ENCODE measurements at regions not wholly inside any gene's neighbourhood (a gene's known extent, or its start where the extent isn't known, plus 50 kb on each side); places are given as distances from the start of the nearest gene placed in this dataset.
"Not testable (repeated sequence)": the region's sequence is repeated elsewhere in the genome, so short reads cannot be mapped to it uniquely, and the experiment has no call there.

- no peak for DNase-seq (ENCODE audit: low read depth)
Measured at GRCh38 chr10:45118929-45119328, 118.2 kb downstream of the ZNF22 start.

- not testable (repeated sequence) for DNase-seq (ENCODE audit: low read depth)
Measured at GRCh38 chr10:45122180-45122860, 121.6 kb downstream of the ZNF22 start.

DNA sequence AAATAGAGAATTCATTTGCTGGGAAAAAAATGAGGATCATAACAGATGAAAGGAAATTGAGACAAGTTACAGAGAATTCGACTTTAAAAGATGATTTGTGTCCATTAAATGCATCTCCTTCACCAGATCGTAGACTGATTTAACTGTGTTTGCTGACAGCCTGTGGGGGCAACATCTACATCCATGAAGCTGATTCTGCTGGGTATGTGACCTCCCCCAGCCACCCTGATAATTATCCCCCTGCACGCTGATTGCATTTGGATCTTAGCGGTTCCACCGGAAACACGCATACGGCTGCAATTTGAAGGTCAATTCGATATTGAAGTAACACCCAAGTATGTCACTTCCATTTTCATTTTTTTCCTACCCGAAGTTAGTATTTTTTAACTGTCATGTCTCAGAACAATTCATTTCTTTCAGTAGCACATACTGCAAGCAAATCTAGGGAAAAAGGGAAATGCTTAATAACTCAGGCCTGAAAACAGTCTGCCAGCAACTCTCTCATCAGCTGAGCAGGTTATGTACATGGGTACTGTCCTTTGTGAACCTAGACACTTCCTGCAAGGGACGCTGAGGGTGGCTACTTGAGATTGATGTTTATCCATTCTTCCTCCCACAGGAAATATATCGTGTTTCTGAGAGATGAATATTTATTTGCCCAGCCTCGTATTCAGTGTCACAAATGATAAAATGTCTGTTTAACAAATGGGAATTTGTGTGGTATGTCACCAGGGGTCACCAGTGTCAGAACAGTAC lies 134.9 kb downstream of the ZNF22 start:
- DNase-seq (ENCODE audit: low read depth), result no peak

DNA sequence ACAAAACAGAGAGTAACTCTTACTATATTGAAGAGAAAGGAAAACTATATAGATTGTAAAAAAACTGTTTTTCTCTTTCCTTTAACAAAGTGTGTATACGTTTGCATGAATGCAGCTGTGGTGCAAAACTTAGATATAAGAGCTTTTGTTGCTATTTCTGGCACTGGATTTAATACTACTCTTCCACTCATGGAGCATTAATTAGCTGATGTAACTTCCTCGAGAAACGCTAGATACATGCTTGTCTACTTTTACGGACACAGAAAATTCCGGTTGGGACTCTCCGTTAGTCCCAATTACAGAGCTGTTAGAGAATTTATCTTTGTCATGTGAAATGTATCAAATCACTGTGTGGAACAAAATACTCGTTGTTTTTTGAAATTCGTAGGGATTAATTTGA lies 135.5 kb downstream of the ZNF22 start:
- no peak for DNase-seq (ENCODE audit: low read depth)

DNA sequence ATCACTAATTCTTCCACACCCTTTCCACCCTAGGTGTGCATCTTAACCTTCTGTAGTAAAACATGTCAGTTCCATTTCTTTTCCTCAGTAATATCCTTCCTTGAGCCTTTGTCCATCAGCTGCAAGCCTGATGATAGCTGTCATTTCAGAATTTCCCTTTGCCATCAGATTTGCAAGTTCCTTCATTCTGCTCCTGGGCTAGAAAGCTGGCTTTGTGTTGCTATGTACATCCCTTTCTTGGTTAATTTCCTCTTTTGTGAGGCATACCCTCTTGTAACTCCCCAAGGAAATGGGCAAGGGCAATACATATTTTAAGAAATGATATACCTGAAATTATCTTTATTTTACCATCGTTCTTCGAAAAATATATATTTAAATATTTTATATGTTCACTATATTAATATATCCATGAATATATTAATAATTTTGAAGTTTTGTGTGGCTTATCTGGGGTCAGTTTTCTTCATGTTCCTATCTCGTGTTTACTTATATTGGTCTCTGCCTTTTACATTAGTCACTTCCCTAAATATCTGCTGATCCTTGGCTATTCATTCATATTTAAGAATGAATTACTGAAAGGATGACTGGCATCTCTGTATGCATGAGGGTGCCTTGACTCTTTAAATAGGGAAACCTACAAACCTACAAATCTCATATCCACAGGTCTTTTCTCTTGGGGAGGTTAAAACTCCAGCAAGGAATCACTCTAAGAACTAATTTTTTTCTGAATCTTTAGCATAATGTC lies 143.8 kb downstream of the ZNF22 start:
- no peak for DNase-seq (ENCODE audit: low read depth)

DNA sequence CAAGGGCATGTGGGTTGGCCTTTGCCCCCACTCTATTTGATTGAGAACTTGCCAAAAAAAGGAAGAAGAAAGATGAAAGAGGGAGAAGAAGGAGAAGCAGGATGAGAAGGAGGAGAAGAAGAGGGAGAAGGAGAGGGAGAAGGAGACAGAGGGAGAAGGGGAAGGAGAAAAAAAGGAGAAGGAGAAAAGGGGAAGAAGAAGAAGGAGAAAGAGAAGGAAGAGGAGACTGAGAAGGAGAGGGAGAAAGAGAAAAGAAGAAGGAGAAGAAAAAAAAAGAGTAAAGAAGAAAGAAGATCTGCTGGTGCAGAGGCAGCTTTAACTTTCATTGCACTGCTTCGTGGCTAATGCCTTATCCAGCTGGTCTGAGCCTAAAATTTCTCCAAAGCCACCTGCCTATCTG lies 144.4 kb downstream of the ZNF22 start:
- DNase-seq (ENCODE audit: low read depth), result not testable (repeated sequence)

GRCh38 chr10:45147000-45147399 lies 146.3 kb downstream of the ZNF22 start:
- no peak for DNase-seq (ENCODE audit: low read depth)

DNA sequence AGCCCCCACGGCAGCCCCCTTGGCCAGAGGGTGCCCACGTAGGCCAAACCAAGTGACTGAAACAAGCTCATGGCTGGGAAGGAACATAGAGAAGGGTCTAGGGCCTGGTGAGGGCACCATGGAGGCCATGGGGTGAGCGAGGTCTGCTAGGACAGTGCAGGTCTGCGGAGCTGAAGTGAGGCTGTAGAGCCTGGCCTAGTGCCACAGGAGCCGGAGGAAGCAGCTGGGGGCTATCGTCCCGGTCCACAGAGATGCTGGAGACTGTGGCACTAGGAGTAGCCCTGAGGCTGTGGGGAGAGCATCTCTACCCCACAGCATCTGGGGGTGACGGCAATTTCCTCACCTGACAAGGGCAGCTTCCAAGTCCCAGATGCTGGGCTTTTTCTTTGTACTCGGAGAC lies 150.3 kb downstream of the ZNF22 start:
- DNase-seq (ENCODE audit: low read depth), result no peak

DNA sequence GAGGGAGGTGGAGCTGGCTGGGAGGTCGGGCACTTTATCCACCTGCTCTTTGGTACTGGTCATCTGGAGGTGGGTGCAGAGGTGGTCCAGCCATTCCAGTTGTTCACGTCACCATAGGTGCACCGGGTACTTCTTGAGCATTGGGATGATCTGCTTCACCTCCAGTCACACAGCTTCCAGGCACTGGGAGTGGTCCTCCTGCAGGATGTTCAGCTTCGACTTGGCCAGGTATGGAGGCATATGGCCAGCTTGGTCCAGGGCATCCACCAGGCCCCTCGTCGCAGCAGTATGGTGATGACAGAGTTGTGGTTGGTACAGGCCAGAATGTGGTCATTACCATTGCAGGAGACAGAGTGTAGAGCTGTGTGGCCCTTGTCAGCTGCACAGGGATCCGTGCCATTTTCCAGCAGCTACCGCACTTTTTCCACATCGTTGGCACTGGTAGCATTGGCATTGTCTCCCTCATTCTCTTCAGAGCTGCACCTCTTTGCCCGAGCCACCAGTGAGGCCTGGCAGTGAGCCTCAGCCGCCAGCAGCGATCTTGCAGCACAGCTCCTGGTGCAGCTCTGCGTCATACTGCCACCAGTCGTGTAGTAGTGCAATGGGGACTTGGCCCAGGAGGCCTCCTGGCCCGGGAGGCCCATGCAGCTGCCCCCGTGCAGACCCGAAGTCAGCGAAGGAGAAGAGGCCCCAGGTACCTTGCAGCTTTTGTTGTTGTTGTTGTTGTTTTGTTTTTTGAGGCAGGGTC lies 150.9 kb downstream of the ZNF22 start:
- DNase-seq (ENCODE audit: low read depth), result no peak

- DNase-seq (ENCODE audit: low read depth), result no peak
Measured at GRCh38 chr10:45152726-45153125, 152.0 kb downstream of the ZNF22 start.

- DNase-seq (ENCODE audit: low read depth), result no peak
Measured at GRCh38 chr10:45154502-45154901, 153.8 kb downstream of the ZNF22 start.

DNA sequence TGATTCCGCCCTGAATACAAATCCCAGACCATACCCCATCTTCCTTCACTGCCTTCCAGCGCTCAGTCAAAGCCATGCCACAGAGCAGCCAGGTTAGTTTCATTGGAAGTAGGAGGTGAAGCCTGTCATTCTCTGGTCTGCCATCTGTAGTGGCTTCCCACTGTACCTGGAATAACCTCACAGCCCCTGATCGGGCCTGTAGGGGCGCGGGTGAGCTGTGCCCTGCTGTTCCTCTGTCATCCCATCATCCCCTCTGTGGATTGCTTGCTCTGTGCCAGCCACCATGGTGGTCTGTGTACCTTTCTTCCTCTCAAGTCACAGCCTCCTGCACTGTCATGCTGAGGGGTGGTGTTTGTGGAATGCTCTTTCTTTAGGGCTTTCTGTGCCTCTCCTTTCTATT lies 155.1 kb downstream of the ZNF22 start:
- DNase-seq (ENCODE audit: low read depth), result no peak

DNA sequence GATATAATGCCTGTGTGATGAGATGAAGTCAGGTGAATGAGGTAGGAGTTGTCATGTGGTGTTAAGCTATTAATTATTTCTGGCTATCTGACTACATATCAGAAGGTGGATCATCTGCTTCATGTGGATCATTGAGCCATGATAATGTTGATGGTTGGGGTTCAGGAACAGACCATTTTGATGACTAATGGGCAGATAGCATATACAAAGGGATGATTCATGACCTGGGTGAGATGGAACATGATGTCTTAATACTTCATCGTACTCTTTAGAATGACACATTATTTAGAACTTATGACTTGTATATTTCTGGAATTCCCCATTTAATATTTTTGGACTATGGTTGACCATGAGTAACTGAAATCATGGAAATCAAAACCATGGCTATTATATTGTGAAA lies 155.1 kb downstream of the OR13A1 start:
- DNase-seq (ENCODE audit: low read depth), result no peak

DNA sequence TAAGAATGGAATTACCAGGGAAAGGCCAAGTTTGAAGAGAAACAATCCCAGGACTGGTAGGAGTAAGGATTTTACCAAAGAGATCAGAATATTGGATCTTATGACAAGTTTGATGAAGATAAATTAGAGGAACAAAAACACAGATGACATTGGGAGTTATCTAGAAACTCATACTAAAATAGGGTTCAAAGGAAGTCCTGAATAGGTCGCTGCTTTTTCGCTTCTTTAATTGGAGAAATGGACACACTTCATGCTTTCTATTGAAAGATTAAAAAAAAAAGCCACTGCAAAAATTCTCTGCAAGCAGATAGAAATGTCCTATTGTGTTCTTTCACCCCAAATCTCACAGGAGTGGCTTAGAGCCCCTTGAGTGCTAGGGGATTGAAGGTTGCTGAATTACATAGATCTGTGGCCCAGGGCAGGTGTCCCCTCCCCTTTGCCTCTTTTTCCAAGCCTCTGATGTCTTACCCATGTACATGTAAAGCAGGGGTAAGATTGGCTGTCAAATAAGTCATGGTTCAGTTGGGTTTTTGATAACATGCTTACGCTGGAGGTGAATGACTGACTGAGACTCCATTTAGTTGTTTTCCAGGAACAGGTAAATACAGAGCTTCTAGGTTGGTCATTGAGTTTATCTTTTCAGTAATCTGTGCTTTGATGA lies 152.0 kb downstream of the OR13A1 start:
- DNase-seq (ENCODE audit: low read depth), result no peak

DNA sequence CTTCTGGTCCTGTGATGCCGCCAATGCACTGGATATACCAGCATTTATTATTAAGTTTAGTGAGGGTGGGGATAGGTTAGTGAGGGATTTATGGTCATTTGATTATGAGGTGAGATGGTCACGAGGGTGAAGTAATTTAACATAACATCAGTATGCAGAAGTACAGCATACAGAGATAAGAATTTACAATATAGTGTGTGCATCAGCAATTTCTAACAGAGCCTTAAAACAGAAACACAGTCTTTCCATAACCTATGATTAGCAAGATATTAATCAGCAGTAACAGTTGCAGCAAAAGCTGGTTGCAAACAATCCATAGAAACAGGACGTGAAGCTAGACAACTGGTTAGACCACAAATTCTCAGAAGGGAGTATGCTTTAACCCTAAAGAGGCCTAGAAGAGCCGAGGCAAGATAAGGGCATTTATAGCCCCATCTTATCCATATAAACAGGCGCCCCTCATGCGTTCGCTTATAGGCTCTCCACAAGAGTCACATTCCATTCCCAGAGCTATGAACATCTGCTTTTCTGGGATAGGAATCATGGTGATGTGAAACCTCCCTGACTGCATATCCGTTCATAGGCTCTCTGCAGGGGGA lies 139.8 kb downstream of the OR13A1 start:
- DNase-seq (ENCODE audit: low read depth), result not testable (repeated sequence)

DNA sequence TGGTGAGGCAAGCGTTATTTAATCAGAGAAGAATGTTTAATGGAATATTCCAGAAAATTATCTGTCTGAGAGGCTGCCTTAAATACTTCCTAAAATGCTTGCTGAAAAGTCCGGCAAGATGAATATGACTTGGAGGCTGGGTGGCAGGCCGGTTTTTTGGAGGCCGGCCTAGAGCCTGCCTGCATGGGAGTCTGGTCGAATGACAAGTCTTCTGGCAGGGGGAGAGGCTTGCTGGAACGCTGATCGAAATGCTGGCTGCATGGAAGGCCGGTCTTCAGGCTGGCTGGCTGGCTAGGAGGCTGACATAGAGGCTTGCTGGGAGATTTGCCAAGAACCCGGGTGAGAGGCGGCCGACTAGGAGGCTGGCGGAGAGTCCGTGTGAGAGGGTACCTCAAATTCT lies 135.7 kb downstream of the OR13A1 start:
- no peak for DNase-seq (ENCODE audit: low read depth)

DNA sequence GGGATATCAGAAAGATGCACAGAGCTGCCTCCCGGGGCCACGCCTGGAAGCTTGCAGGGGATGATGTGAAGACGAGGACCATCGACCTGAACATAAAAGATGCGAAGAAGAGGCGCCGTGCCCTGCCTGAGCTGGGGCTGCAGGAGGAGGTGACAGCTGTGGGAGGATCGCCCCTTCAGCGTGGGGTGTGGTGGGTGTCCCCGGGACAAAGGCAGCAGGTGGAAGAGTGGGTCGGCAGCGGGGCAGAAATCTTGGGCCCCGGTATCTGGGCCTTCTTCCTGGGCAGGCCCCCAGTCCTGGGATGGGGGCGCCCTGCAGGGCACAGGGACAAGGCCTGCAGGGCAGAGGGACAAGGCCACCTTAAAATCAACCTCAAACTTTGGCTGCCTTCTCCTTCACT lies 134.9 kb downstream of the OR13A1 start:
- DNase-seq (ENCODE audit: low read depth), result no peak

DNA sequence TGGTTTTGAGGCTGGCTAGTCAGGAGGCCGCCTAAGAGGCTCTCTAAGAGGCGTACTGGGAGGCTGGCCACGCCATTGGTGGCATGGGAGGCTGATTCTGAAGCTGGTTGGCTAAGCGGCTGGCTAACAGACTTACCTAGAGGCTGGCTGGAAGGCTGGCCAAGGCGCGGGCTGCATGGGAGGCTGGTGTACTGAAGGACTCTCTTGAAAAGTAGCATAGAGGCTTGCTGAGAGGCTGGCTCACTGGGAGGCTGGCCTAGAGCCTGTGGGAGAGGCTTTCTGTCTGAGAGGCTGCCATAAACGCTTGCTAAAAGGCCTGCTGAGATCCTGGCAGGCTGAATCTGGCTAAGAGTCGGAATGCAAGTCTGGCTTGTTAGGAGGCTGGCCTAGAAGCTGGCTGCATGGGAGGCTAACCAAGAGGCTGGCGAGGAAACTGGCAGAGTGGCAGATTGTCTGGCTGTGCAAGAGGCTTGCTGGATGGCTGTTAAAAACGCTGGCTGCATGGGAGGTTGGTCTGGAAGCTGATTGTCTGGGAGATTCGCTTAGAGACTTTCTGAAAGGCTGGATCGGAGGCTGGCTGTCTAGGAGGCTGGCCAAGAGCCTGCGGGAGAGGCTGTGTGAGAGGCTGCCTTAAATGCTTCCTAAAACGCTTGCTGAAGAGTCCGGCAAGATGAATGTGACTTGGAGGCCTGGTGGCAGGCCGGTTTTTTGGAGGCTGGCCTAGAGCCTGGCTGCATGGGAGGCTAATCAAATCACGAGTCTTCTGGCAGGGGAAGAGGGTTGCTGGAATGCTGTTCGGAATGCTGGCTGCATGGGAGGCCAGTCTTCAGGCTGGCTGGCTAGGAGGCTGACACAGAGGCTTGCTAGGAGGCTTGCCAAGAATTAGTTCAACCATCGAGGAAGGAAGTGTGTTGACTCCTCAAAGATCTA lies 134.2 kb downstream of the OR13A1 start:
- no peak for DNase-seq (ENCODE audit: low read depth)

DNA sequence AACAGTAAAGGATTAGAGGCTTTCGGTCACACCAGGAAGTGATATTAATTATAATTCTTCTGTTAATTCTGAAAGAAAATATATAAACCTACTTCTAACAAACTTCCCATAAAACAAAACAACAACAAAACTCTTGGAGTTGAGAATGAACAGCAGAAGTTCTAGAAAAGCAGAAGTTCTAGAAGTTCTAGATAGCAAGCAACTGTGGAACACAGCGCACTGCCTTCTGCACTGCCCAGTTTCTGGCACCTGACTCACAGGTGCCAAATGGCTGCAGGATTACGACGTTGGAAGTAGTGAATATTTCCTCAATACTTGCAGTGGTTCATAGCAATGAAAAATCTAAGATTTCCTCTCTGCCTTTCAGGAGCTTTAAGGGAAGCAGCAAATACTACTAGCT lies 132.2 kb downstream of the OR13A1 start:
- no peak for DNase-seq (ENCODE audit: low read depth)

DNA sequence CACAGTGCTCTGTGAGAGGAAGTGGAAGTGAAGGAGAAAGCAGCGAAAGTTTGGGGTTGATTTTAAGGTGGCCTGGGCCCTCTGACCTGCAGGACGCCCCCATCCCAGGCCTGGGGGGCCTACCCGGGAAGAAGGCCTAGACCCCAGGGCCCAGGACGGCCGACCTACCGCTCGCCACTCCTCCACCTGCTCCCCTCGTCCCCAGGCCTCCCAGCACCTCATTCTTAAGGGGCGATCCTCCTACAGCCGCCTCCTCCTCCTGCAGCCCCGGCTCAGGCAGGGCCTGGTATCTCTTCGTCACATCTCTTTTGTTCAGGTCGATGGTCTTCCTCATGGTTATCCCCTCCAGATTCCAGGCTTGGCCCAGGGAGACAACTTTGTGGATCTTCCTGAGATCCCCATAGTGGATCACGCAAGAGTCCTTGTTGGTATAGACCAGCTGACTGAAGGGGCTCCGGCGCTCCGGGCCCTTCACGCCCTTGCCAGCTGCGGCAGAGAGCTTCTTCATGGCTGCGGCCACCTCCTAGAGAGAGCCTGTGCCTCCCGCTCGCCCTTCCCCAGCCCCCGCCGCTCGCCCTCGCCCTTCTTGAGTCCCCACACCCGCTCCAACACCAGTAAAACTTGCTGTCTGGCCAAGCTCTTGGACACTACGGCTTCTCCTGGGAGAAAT lies 117.5 kb downstream of the OR13A1 start:
- no peak for DNase-seq (ENCODE audit: low read depth)
